ENCODE measurements at regions not wholly inside any gene's neighbourhood (a gene's known extent, or its start where the extent isn't known, plus 50 kb on each side); places are given as distances from the start of the nearest gene placed in this dataset.

- Histone ChIP-seq H3K4me3 (replicated peaks in 1 of 3; ENCODE audit: insufficient read depth in 1 of 3, low read depth in 2 of 3, low read length in 3 of 3) (no peak overlapping the region), H3K79me2 (ENCODE audit: insufficient read depth, low read length) (no peaks in the 10 kb centered on the region), H3K4me2 (ENCODE audit: low read depth, low read length) (0 out of 2 replicates have a peak overlapping the region, but pooled peaks have one; percentile 29), H4K20me1 (ENCODE audit: insufficient read depth, low read length) (no peaks in the 10 kb centered on the region), H3K9me3 (ENCODE audit: low read length) (no peaks in the 10 kb centered on the region), H3K27me3 (ENCODE audit: control insufficient read depth in 1 of 2, insufficient read depth in 2 of 2, low read length in 2 of 2) (no peaks in the 10 kb centered on the region), H2AFZ (ENCODE audit: low read length) (no peak overlapping the region), H3K4me1 (ENCODE audit: insufficient read depth, low read length) (peaks cover 14% of the 10 kb centered on the region), H3K9ac (ENCODE audit: insufficient read depth, low read depth, low read length) (no peak overlapping the region), H3K27ac (ENCODE audit: extremely low read length, insufficient read depth, low read length) (no peak overlapping the region), H3K36me3 (replicated peaks in 1 of 2; ENCODE audit: control insufficient read depth in 1 of 2, insufficient read depth in 2 of 2, low read length in 2 of 2) (no peaks in the 10 kb centered on the region)
- POLR2A ChIA-PET, result no interaction called here
- intact Hi-C loops (cut with micrococcal nuclease; ENCODE audit: unreplicated experiment), result no loop called here
- CTCF ChIA-PET (ENCODE audit: low intra/inter-chr PET ratio, low total read pairs), result no interaction called here
- no TSS peak for BruUV-seq (replicated peaks)
- DNase-seq (ENCODE audit: low spot score) (no peak), FAIRE-seq (no peak), ATAC-seq (no peak)
- WGBS (ENCODE audit: low lambda C conversion rate), result 34% methylated on average over 3 of the region's 3 CpGs
- in situ Hi-C loops (cut with HindIII; ENCODE audit: extremely low pct_ligation_motif_present, low pct_unique_long_range_greater_than_20kb), result no loop called here
- TF ChIP-seq DMAP1 (CRISPR knock-in tag; IDR thresholded peaks at IDR 0.05) (no peak), CENPT (CRISPR knock-in tag; IDR thresholded peaks at IDR 0.05; ENCODE audit: low read depth) (no peak), WIZ (CRISPR knock-in tag; IDR thresholded peaks at IDR 0.05) (no peak), ZNF484 (CRISPR knock-in tag; IDR thresholded peaks at IDR 0.05; ENCODE audit: borderline replicate concordance, low read depth) (no peak), STAG1 (CRISPR knock-in tag; IDR thresholded peaks at IDR 0.05) (peak; percentile 60), IKZF4 (CRISPR knock-in tag; IDR thresholded peaks at IDR 0.05; ENCODE audit: borderline replicate concordance, low read depth, not compliant biosample characterization) (no peak), NFATC3 (CRISPR knock-in tag; IDR thresholded peaks at IDR 0.05) (no peak), ZNF607 (CRISPR knock-in tag; IDR thresholded peaks at IDR 0.05; ENCODE audit: borderline replicate concordance) (no peak), ZUFSP (CRISPR knock-in tag; IDR thresholded peaks at IDR 0.05; ENCODE audit: borderline replicate concordance) (no peak), ZNF354B (CRISPR knock-in tag; IDR thresholded peaks at IDR 0.05) (no peak), IKZF5 (CRISPR knock-in tag; IDR thresholded peaks at IDR 0.05) (no peak)
- TF ChIP-seq, protein P1, sequence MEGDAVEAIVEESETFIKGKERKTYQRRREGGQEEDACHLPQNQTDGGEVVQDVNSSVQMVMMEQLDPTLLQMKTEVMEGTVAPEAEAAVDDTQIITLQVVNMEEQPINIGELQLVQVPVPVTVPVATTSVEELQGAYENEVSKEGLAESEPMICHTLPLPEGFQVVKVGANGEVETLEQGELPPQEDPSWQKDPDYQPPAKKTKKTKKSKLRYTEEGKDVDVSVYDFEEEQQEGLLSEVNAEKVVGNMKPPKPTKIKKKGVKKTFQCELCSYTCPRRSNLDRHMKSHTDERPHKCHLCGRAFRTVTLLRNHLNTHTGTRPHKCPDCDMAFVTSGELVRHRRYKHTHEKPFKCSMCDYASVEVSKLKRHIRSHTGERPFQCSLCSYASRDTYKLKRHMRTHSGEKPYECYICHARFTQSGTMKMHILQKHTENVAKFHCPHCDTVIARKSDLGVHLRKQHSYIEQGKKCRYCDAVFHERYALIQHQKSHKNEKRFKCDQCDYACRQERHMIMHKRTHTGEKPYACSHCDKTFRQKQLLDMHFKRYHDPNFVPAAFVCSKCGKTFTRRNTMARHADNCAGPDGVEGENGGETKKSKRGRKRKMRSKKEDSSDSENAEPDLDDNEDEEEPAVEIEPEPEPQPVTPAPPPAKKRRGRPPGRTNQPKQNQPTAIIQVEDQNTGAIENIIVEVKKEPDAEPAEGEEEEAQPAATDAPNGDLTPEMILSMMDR (CRISPR knock-in tag; IDR thresholded peaks at IDR 0.05), result peak; percentile 37
- TF ChIP-seq, protein P2, sequence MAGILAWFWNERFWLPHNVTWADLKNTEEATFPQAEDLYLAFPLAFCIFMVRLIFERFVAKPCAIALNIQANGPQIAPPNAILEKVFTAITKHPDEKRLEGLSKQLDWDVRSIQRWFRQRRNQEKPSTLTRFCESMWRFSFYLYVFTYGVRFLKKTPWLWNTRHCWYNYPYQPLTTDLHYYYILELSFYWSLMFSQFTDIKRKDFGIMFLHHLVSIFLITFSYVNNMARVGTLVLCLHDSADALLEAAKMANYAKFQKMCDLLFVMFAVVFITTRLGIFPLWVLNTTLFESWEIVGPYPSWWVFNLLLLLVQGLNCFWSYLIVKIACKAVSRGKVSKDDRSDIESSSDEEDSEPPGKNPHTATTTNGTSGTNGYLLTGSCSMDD (CRISPR knock-in tag; IDR thresholded peaks at IDR 0.05), result no peak
Measured at GRCh38 chr5:82885627-82886389, 191.4 kb downstream of the TMEM167A start.

Measured in HepG2 (cell line).